ENCODE measurements at regions not wholly inside any gene's neighbourhood (a gene's known extent, or its start where the extent isn't known, plus 50 kb on each side); places are given as distances from the start of the nearest gene placed in this dataset.

- H3K9me3 ChIP-seq (ENCODE audit: control extremely low read depth in 1 of 3, control insufficient read depth in 2 of 3, insufficient read depth in 1 of 3, low read length in 2 of 3), result no peaks in the 10 kb centered on the region
- H3K4me2 ChIP-seq (replicated peaks; ENCODE audit: low read depth, low read length, poor library complexity, severe bottlenecking), result no peak overlapping the region
- no peak overlapping the region for H2AFZ ChIP-seq (ENCODE audit: insufficient read depth, low read depth, low read length, poor library complexity, severe bottlenecking)
- H3K27me3 ChIP-seq (replicated peaks in 1 of 4; ENCODE audit: control extremely low read depth in 1 of 4, control insufficient read depth in 3 of 4, insufficient read depth in 4 of 4, low read length in 3 of 4), result no peaks in the 10 kb centered on the region
- no peak for ATAC-seq (ENCODE audit: low read depth)
- POLR2A ChIA-PET, result no interaction called here
- H3K27me3 Mint-ChIP-seq, result peaks cover 6% of the 10 kb centered on the region
- TF ChIP-seq CTCF (IDR thresholded peaks at IDR 0.05) (no peak), EZH2 (IDR thresholded peaks at IDR 0.05; ENCODE audit: borderline replicate concordance, insufficient read depth, low read depth, low read length, poor library complexity, severe bottlenecking) (no peak)
- no peaks in the 10 kb centered on the region for H3K79me2 ChIP-seq (ENCODE audit: control insufficient read depth, insufficient read depth, low read length)
- H3K27ac Mint-ChIP-seq, result no peak overlapping the region
- H3K36me3 ChIP-seq (replicated peaks in 1 of 2; ENCODE audit: control extremely low read depth in 1 of 2, control insufficient read depth in 1 of 2, extremely low read depth in 1 of 2, insufficient read depth in 2 of 2, low read length in 1 of 2), result no peaks in the 10 kb centered on the region
- no peak overlapping the region for H3K27ac ChIP-seq (ENCODE audit: low read length in 2 of 2)
- no peak overlapping the region for H3K4me3 ChIP-seq (ENCODE audit: control extremely low read depth in 1 of 5, extremely low read depth in 1 of 5, insufficient read depth in 1 of 5, low read depth in 2 of 5, low read length in 4 of 5)
- CTCF ChIA-PET, result no interaction called here
- intact Hi-C loops (cut with micrococcal nuclease), result no loop called here
- no peaks in the 10 kb centered on the region for H3K4me1 ChIP-seq (ENCODE audit: control insufficient read depth in 2 of 2, insufficient read depth in 2 of 2, low read length in 2 of 2)
- DNase-seq, result no peak
- WGBS (ENCODE audit: insufficient coverage), result 85% methylated on average over 2 of the region's 2 CpGs
- no peak overlapping the region for H3K4me3 Mint-ChIP-seq
- H4K20me1 ChIP-seq (ENCODE audit: control insufficient read depth, insufficient read depth, low read length, poor library complexity, severe bottlenecking), result no peaks in the 10 kb centered on the region
- H3K9ac ChIP-seq (ENCODE audit: low read length), result no peak overlapping the region
- no peaks in the 10 kb centered on the region for H3K9me3 Mint-ChIP-seq (ENCODE audit: insufficient read depth)
- H3K4me1 Mint-ChIP-seq, result no peaks in the 10 kb centered on the region
Measured at GRCh38 chr3:153072382-153072781, 89.6 kb upstream of the RAP2B start.

DNA sequence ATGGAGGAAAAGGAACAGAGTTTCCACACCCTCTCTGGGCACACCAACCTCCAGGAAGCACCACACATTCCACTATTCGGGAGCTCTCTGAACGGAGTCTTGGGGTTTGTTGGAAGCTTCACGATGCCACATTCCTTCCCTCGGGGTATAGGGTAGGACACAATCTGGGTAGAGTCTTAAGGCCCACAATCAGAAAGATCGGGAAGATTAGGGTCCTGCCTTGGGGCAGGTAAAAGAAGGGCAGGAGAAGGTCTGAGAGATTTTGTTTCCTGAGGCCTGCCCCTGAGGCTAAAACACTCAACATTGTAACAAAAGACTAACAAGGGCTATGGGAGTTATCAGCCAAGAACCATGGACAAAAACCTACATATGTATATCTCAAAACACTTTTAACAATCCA lies 89.2 kb upstream of the RAP2B start:
- H3K27ac Mint-ChIP-seq, result no peak overlapping the region
- CTCF ChIA-PET, result no interaction called here

More for the DNA sequence above, 89.2 kb upstream of the RAP2B start:
- Histone ChIP-seq H3K27me3 (replicated peaks in 1 of 4; ENCODE audit: control extremely low read depth in 1 of 4, control insufficient read depth in 3 of 4, insufficient read depth in 4 of 4, low read length in 3 of 4) (no peaks in the 10 kb centered on the region), H3K79me2 (ENCODE audit: control insufficient read depth, insufficient read depth, low read length) (no peaks in the 10 kb centered on the region), H4K20me1 (ENCODE audit: control insufficient read depth, insufficient read depth, low read length, poor library complexity, severe bottlenecking) (no peaks in the 10 kb centered on the region), H3K4me3 (ENCODE audit: control extremely low read depth in 1 of 5, extremely low read depth in 1 of 5, insufficient read depth in 1 of 5, low read depth in 2 of 5, low read length in 4 of 5) (no peak overlapping the region), H3K9me3 (ENCODE audit: control extremely low read depth in 1 of 3, control insufficient read depth in 2 of 3, insufficient read depth in 1 of 3, low read length in 2 of 3) (no peaks in the 10 kb centered on the region), H3K4me1 (ENCODE audit: control insufficient read depth in 2 of 2, insufficient read depth in 2 of 2, low read length in 2 of 2) (no peaks in the 10 kb centered on the region), H3K36me3 (replicated peaks in 1 of 2; ENCODE audit: control extremely low read depth in 1 of 2, control insufficient read depth in 1 of 2, extremely low read depth in 1 of 2, insufficient read depth in 2 of 2, low read length in 1 of 2) (no peaks in the 10 kb centered on the region), H3K27ac (ENCODE audit: low read length in 2 of 2) (no peak overlapping the region), H2AFZ (ENCODE audit: insufficient read depth, low read depth, low read length, poor library complexity, severe bottlenecking) (no peak overlapping the region), H3K4me2 (replicated peaks; ENCODE audit: low read depth, low read length, poor library complexity, severe bottlenecking) (no peak overlapping the region), H3K9ac (ENCODE audit: low read length) (no peak overlapping the region)
- DNase-seq, result no peak
- ATAC-seq (ENCODE audit: low read depth), result no peak
- peaks cover 4% of the 10 kb centered on the region for H3K27me3 Mint-ChIP-seq
- WGBS (ENCODE audit: insufficient coverage), result 71% methylated on average over 3 of the region's 5 CpGs
- H3K9me3 Mint-ChIP-seq (ENCODE audit: insufficient read depth), result no peaks in the 10 kb centered on the region
- intact Hi-C loops (cut with micrococcal nuclease), result no loop called here
- no peak overlapping the region for H3K4me3 Mint-ChIP-seq
- H3K4me1 Mint-ChIP-seq, result no peaks in the 10 kb centered on the region
- TF ChIP-seq CTCF (IDR thresholded peaks at IDR 0.05), result no peak
- POLR2A ChIA-PET, result no interaction called here
